IPS-18c (cell line): ENCODE measurements at regions not wholly inside any gene's neighbourhood (a gene's known extent, or its start where the extent isn't known, plus 50 kb on each side); places are given as distances from the start of the nearest gene placed in this dataset.

Experiments
- H3K4me3 ChIP-seq: 2 replicates; pipeline ENCODE4 v1.7.0; 2013; ENCODE audit warnings: low read depth, mild to moderate bottlenecking, low read length, moderate library complexity; ENCODE audit not compliant: insufficient read depth
- H3K9me3 ChIP-seq: one replicate; pipeline ENCODE4 v1.6.1; 2013; ENCODE audit warnings: mild to moderate bottlenecking, low read length, moderate library complexity; ENCODE audit not compliant: control insufficient read depth, insufficient read depth

DNA sequence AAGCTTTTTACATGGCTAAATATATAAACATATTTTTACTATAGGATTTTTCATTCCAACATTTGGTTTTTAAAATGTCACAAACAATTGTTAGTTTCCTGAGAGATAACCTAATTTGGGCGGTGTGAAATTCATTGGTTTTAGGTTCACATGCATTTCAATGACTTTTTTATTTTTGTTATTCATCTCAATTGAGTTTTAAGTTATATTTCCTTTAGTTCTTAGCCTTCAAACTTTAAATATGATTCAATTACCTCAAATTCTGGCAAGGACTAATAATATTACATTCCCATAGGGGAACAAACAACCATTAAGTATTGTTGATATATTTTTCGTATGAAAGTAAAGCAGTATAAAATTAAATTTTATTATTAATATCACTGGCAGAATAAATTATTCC lies 265.3 kb downstream of the SLITRK6 start:
- H3K4me3 ChIP-seq = no peak overlapping the region
- no peaks in the 10 kb centered on the region for H3K9me3 ChIP-seq

DNA sequence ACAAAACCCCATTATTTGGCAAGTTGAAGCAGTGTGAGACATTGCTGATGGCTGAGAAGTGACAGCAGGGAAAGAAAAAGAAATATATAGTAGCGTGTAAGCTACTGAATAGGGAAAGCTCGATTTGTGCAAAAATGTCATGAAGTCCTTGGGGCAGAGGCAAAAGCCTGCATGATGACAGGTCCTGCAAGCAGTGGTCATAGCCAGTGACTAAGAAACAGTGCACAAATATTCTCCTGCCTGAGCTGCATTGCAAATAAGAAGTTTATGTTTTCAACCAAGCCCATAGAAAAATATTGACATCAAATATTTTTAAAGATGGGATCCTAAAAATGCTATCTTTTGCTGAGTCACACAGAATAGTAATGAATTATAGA lies 270.0 kb downstream of the SLITRK6 start:
- no peaks in the 10 kb centered on the region for H3K9me3 ChIP-seq
- no peak overlapping the region for H3K4me3 ChIP-seq

DNA sequence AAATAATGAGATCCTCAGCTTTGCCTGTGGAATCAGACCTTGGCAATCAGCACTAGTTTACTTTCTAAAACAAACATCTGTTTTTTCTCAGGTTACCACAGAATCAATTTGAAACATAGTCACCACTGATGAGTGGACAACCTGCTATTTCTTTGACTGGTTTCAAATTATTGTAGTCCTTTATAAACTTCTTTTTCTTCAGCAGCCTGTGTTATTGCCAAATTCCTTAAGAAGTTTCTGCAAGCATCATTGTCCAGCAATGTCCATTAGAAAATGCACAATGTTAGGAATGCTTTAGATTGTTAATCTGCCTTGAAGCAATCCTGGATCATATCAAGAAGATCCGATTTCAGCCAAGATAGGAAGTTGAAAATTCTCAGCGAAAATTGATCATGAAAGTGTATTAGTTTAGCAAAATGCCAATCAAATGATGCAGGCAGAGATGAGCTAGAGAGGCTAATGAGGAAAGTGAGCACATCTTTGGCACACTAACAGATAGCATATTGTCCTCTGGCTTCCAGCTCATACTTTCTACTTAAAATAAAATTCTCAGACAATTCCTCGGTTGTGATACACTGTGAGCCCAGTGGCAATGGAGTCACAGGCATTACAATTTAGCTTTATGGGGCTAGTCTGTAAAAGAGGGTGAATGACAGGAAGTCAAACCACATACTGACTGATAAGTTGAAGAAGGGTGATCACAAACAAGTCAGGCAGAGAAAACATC lies 270.6 kb downstream of the SLITRK6 start:
- H3K4me3 ChIP-seq = no peak overlapping the region
- no peaks in the 10 kb centered on the region for H3K9me3 ChIP-seq

DNA sequence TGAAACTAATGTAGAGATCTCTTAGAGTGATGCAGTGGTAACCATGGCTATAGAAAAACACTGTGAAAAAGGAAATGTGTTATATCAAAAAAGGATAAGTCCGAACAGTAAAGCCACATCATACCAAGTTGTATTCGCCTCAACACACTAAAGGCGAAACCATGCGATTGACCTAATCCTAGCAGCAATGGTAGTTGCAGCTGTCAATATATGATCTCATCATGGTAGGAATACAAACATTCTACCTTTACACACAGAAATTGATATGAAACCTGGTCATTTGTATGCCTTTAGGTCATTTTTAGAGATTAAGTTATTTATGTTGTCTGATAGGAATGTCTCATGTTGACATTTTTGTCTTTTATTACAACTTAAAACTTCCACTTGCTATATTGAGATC lies 271.9 kb downstream of the SLITRK6 start:
- H3K4me3 ChIP-seq = no peak overlapping the region
- no peaks in the 10 kb centered on the region for H3K9me3 ChIP-seq

DNA sequence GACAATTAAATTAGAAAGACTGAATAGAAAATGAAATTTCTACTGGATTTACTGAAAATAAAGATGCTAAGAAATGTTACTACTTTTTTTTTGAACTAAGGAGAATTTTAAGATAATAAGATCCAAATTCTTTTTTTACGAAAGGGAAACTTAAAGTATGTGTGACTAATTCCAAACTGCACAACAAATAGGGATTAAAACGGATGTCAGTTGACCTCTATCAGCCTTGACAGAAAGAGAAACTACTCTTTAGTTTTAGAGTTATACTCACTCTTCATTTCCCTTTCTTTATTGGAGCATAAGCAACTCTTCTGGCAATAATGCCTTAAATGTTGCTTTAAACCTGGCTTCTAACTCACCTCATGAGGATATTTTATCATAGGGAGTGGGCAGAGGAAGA lies 273.8 kb downstream of the SLITRK6 start:
- H3K9me3 ChIP-seq = no peaks in the 10 kb centered on the region
- no peak overlapping the region for H3K4me3 ChIP-seq

DNA sequence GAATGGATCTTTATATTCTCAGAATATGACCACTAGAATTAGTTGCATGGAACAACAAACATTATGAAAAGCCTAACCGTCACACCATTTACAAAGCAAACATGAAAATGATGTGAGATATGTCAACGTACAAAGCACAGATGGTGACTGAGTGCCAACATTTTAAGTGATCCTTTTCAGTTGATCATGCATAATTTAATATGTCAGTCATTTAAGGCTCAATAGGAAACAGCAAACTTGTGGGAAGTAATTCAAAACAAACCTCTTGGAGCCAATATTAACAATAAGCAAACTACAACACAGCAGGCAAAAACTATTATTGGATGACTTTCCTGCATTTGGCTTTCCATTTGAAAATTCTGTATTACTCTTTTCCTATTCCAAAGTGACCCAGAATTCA lies 277.6 kb downstream of the SLITRK6 start:
- H3K4me3 ChIP-seq = no peak overlapping the region
- no peaks in the 10 kb centered on the region for H3K9me3 ChIP-seq

DNA sequence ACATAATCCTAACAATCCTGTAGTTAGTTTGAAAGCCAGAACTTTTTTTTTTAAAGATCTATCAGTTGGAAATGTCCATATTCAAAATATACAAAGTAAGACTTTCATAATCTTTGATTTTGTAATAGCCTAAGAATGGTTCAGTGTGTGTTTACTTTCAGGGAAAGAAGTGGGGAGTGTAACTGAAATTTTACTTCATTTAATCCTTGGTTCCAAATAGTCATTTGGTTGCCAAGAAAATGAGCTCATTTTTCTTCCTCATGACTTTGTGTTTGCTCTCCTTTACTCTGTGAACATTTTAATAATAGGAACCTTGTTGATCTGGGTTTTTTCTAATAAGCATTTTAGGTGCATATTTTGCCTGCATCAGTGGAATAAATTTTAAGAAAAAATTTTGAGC lies 278.8 kb downstream of the SLITRK6 start:
- Histone ChIP-seq H3K9me3 (no peaks in the 10 kb centered on the region), H3K4me3 (no peak overlapping the region)

DNA sequence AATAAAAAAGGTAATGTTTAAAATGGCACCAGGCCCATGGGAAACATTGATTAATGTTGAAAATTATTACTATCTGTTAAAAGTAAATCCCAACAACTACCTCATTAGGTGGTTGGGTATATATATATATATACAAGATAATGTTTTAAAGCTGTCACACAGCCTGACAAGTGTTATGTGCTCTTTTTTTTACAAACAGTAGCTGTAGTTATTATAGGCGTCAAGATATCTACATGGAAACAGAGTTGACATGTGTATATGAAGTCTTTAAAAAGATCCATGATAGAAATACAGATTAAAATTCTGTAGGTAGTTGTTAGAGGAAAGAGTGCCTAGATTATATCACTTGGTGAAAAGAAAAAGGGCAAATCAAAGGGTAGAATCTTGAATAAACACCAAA lies 279.9 kb downstream of the SLITRK6 start:
- H3K4me3 ChIP-seq = no peak overlapping the region
- no peaks in the 10 kb centered on the region for H3K9me3 ChIP-seq

DNA sequence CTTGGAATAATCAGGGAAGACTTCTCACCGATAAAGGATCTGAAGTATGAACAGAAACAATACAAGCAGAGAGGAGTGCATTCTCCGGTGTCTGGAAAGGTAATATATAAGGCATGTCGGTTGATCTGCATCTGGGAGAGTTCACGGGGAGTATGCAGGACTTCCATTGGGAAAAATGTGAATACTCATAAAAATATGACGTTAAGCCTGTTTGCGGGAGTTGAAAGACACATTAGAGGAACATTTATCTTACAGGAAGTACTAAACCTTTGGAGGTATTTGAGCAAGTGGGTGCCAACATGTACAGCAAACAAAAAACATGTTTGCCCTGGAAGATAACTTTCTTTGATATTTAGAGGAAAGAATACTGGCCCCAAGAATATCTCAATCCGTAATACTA lies 286.8 kb downstream of the SLITRK6 start:
- Histone ChIP-seq H3K9me3 (no peaks in the 10 kb centered on the region), H3K4me3 (no peak overlapping the region)

DNA sequence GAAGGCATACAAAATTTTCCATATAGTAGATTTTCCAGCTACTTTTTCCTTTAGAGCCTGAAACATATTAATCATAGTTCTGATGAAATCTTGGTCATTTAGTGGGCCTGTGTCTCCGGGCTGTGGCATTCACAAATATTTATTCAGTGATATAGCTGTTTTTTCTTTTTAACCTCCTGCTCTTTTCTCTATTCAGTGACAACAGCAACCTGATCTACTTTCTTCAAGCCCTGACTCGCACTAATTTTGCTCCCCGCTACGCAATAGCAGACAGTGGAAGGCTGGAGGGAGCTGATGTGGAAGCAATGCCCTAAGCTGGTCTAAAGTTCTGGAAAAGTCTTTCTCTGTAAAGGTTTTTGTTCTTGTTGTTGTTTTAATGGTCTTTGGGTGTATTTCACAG lies 289.7 kb downstream of the SLITRK6 start:
- no peak overlapping the region for H3K4me3 ChIP-seq
- H3K9me3 ChIP-seq = no peaks in the 10 kb centered on the region

DNA sequence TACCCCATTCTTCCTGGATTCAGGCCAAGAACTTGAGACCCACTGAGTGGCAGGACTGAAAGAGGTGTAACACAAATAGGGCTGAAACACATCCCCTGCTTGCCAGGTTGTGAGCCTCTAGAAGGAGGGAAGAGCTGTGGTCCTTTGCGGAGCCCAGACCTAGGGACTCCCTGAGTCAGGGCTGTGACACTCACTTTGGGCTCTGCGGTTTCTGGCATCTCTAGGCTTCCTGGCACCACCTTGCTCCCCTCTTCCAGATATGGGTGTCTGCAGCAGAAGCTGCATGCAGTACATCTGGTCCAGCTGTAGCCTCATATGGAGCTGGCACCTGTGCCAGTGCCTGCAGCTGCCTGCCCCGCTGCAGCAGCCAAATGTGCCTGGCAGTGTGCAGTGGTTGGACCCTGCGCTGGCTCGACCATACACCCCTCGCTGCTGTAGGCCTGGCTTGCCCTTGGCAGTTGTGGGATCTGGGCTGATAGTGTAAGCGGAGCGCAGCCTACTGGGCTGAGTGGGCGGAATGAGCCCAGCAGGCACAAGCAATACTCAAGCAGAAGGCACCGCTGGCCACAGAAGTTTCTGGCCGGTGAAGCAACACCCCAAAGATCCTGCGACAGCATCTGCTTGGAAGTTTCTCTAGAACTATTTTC lies 290.4 kb downstream of the SLITRK6 start:
- no peak overlapping the region for H3K4me3 ChIP-seq

DNA sequence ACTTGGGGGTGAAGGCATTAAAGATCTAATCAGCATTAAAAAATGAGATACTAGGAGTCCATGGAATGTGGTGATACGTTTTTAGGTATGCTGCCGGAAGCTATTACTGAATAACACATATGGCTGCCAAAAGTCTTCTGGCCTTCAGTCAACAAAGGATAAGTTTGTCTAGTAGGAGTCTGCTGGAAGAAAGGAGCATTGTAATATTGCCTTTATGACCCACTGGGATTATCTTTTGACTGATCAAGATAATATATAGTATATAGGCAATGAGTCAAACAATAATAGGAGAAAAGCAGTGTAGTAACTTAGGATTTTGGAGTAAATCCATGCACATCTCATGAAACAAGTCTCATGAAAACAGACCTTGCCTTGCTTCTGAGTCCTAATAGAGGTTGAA lies 295.4 kb downstream of the SLITRK6 start:
- Histone ChIP-seq H3K9me3 (no peaks in the 10 kb centered on the region), H3K4me3 (no peak overlapping the region)

More for the DNA sequence above, 290.4 kb downstream of the SLITRK6 start:
- H3K9me3 ChIP-seq = no peaks in the 10 kb centered on the region

DNA sequence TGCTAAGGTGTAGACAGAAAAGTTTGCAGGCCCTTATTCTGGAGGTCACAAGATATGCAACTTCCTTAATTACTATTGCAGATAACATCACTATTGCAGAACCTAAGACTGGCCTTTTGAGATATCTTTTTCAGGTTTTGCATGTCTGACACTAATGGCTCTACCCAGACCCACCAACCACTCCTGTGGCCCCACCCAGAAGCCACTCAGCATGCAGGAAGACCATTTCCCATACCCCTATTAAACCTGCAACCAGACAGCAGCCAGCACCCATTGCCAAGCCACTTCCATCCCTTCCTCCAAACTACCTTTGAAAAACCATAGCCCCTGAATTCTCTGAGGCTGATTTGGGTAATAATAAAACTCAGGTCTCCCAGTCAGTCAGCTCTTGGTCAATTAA lies 297.6 kb downstream of the SLITRK6 start:
- Histone ChIP-seq H3K4me3 (no peak overlapping the region), H3K9me3 (no peaks in the 10 kb centered on the region)

DNA sequence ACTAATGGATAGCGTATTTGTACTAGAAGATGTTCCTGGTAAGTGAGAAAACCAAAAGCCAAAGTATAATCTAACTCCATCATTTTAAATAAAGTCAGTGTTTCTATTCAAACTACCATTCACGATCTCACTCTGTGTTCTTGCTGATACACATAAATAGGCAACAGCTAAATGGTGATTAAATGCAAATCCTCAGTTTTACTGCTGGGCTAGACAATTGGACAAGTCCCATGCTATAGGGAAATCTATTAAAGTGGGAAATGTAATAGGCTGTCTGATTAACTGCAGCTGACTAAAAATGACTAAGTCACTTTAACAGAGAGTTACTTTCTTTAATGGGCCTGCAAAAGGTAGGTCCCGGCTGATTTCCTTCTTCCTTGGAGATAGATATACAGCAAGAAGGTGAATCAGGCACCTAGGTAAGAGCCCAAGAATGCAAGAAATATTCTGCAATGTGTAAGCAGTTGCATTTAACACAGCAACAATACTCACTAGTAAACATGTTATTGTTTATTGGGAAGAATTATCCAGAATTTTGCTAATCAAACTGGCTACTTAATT lies 298.4 kb downstream of the SLITRK6 start:
- Histone ChIP-seq H3K9me3 (no peaks in the 10 kb centered on the region), H3K4me3 (no peak overlapping the region)

DNA sequence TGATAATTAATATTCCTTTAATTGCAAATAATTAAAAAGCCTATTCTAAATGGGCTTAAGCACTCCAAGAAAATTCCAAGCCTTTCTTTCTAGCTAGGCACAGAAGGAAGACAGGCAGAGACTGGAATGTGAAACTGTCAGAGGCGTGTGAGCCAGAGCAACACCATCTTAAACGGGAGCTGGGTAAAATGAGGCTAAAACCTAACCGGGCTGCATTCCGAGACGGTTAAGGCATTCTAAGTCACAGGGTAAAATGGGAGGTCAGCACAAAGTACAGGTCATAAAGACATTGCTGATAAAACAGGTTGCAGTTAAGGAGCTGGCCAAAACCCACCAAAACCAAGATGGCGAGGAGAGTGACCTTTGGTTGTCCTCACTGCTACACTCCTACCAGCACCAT lies 300.4 kb downstream of the SLITRK6 start:
- Histone ChIP-seq H3K4me3 (no peak overlapping the region), H3K9me3 (no peaks in the 10 kb centered on the region)

DNA sequence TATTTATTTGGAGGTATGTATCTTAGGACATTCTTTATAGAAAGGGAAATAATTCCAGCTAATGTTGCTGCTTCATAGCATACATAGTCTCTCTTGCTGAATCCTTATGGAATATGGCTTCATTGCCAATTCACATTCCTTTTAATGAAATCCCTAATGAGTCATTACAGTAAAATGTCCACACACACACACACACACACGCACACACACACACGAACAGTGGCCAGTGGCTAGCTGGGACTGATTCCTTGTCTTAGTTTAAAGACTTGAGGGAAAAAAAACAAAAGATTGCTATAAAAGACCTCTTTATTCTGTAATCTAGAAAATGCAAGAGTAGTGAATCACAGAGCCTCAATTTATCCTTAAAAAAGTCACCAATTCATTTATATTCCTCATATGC lies 301.6 kb downstream of the SLITRK6 start:
- no peak overlapping the region for H3K4me3 ChIP-seq
- H3K9me3 ChIP-seq = no peaks in the 10 kb centered on the region

DNA sequence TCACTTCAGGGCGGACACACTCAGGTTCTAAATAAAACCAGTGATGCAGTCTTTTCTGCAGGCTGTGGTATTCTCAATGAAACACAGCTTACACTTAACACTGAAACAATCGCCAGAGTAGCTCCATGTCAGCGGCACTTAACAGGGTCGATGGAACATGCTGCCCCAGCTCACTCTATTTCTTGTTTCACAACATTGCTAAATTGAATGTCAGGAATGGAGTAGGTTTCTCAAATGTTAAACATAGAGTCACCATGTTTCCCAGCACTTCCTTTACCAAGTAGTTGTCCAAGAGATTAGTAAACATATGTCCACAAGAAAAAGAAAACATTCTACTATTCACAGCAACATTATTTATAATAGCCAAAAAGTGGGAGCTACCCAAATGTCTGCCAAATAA lies 306.9 kb downstream of the SLITRK6 start:
- no peaks in the 10 kb centered on the region for H3K9me3 ChIP-seq

DNA sequence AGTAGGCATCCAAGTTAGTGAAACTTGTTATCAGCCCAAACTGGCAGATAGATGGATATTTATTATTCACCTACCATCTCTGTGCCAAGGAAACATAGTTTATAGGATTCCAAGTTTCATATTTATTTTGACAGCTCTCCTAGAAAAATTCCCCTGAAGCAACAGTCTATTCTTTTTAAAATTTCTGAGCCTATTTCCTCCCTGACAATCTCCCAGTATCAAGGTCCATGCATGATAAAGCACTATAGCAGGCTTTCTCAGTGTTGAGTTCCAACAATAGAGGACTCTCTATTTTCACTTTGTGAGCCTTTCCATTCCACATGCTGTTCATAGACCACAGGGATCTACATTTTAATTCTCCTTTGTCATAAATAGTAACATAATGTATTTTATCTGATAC lies 312.6 kb downstream of the SLITRK6 start:
- Histone ChIP-seq H3K4me3 (no peak overlapping the region), H3K9me3 (no peaks in the 10 kb centered on the region)

More for the DNA sequence above, 306.9 kb downstream of the SLITRK6 start:
- H3K4me3 ChIP-seq = no peak overlapping the region
